A673 (cell line): ENCODE measurements at regions not wholly inside any gene's neighbourhood (a gene's known extent, or its start where the extent isn't known, plus 50 kb on each side); places are given as distances from the start of the nearest gene placed in this dataset.

Experiments used
- EZH2 ChIP-seq: fragments of 200-600 bp; sonication (generic); IDR thresholded peaks from 2 replicates; pipeline ENCODE4 v1.6.1; 2017; ENCODE audit warnings: borderline replicate concordance, low read depth, mild to moderate bottlenecking, mixed read lengths, antibody characterized with exemption, low read length; ENCODE audit not compliant: poor library complexity, severe bottlenecking
- TF ChIP-seq, protein P1 (sequence below): fragments of 300-800, 200-600 bp; sonication (generic); conservative IDR thresholded peaks from 2 replicates; pipeline ENCODE4 v1.5.1; 2017; ENCODE audit warnings: low read depth, mild to moderate bottlenecking, antibody characterized with exemption, low read length, moderate library complexity, mixed read lengths

- TF ChIP-seq, protein P1, sequence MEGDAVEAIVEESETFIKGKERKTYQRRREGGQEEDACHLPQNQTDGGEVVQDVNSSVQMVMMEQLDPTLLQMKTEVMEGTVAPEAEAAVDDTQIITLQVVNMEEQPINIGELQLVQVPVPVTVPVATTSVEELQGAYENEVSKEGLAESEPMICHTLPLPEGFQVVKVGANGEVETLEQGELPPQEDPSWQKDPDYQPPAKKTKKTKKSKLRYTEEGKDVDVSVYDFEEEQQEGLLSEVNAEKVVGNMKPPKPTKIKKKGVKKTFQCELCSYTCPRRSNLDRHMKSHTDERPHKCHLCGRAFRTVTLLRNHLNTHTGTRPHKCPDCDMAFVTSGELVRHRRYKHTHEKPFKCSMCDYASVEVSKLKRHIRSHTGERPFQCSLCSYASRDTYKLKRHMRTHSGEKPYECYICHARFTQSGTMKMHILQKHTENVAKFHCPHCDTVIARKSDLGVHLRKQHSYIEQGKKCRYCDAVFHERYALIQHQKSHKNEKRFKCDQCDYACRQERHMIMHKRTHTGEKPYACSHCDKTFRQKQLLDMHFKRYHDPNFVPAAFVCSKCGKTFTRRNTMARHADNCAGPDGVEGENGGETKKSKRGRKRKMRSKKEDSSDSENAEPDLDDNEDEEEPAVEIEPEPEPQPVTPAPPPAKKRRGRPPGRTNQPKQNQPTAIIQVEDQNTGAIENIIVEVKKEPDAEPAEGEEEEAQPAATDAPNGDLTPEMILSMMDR = no peak
- no peak for TF ChIP-seq EZH2
These were observed 1992.5 kb upstream of the PIK3C3 start for GRCh38 chr18:39962546-39962945.
